Liver (tissue), 8 donors: ENCODE measurements at regions not wholly inside any gene's neighbourhood (a gene's known extent, or its start where the extent isn't known, plus 50 kb on each side); places are given as distances from the start of the nearest gene placed in this dataset.

Experiments
- DNase-seq: peaks from one replicate; pipeline ENCODE4 v3.0.0-alpha.2; 2017; ENCODE audit warnings: low spot score
- H3K27ac ChIP-seq, 2 donors: one replicate each; pipeline ENCODE4 v1.7.0; 2013; ENCODE audit warnings: inconsistent platforms in 2 of 2, low read length in 2 of 2, control low read depth in 1 of 2, low read depth in 1 of 2, mild to moderate bottlenecking in 1 of 2
- H3K27me3 ChIP-seq, 4 donors: one replicate each; pipeline versions ENCODE4 v1.6.1 to v1.7.0; 2013; ENCODE audit warnings: low read length in 3 of 4, inconsistent platforms in 1 of 4, mild to moderate bottlenecking in 1 of 4, moderate library complexity in 1 of 4; ENCODE audit not compliant: control insufficient read depth in 4 of 4, insufficient read depth in 4 of 4
- H3K36me3 ChIP-seq, 4 donors: one replicate each; pipeline versions ENCODE4 v1.6.1 to v1.7.0; 2013; ENCODE audit warnings: low read length in 3 of 4, mild to moderate bottlenecking in 3 of 4, low read depth in 1 of 4, moderate library complexity in 1 of 4; ENCODE audit not compliant: control insufficient read depth in 4 of 4, insufficient read depth in 3 of 4
- H3K4me1 ChIP-seq, 4 donors: one replicate each; pipeline versions ENCODE4 v1.6.1 to v1.7.0; 2013; ENCODE audit warnings: low read length in 3 of 4, mild to moderate bottlenecking in 3 of 4, moderate library complexity in 1 of 4; ENCODE audit not compliant: control insufficient read depth in 4 of 4, insufficient read depth in 4 of 4
- H3K4me3 ChIP-seq, 3 donors: one replicate each; pipeline versions ENCODE4 v1.6.1 to v1.7.0; 2013; ENCODE audit warnings: low read length in 3 of 3, control low read depth in 1 of 3, low read depth in 1 of 3, mild to moderate bottlenecking in 1 of 3
- H3K9ac ChIP-seq, 2 donors: one replicate each; pipeline ENCODE4 v1.7.0; 2013; ENCODE audit warnings: low read length in 2 of 2, mild to moderate bottlenecking in 2 of 2, moderate library complexity in 2 of 2, control low read depth in 1 of 2, low read depth in 1 of 2
- H3K9me3 ChIP-seq, 4 donors: one replicate each; pipeline versions ENCODE4 v1.6.1 to v1.7.0; 2013; ENCODE audit warnings: low read length in 3 of 4; ENCODE audit not compliant: control insufficient read depth in 4 of 4
- ATF3 ChIP-seq: IDR thresholded peaks from 2 replicates; pipeline ENCODE4 v1.6.1; 2016; ENCODE audit warnings: antibody characterized with exemption
- EGR1 ChIP-seq, 2 donors: IDR thresholded peaks; 2 replicates each; pipeline ENCODE4 v1.6.1; 2016 to 2018; ENCODE audit warnings: antibody characterized with exemption in 2 of 2, low read depth in 2 of 2
- FOXA1 ChIP-seq: IDR thresholded peaks from 2 replicates; pipeline ENCODE4 v1.6.1; 2016; ENCODE audit warnings: antibody characterized with exemption
- FOXA2 ChIP-seq: IDR thresholded peaks from 2 replicates; pipeline ENCODE4 v1.6.1; 2016; ENCODE audit warnings: antibody characterized with exemption
- GABPA ChIP-seq, 2 donors: IDR thresholded peaks in 1 of 2; conservative IDR thresholded peaks in 1 of 2; 2 replicates each; pipeline ENCODE4 v1.6.1; 2016; ENCODE audit warnings: antibody characterized with exemption in 2 of 2, mild to moderate bottlenecking in 1 of 2, moderate library complexity in 1 of 2
- HNF4A ChIP-seq, 2 donors: conservative IDR thresholded peaks; 2 replicates each; pipeline ENCODE4 v1.6.1; 2016; ENCODE audit warnings: antibody characterized with exemption in 2 of 2, mild to moderate bottlenecking in 2 of 2
- HNF4G ChIP-seq: IDR thresholded peaks from 2 replicates; pipeline ENCODE4 v1.6.1; 2016; ENCODE audit warnings: antibody characterized with exemption
- JUND ChIP-seq, 2 donors: IDR thresholded peaks; 2 replicates each; pipeline ENCODE4 v1.6.1; 2016; ENCODE audit warnings: antibody characterized with exemption in 2 of 2
- MAX ChIP-seq: IDR thresholded peaks from 2 replicates; pipeline ENCODE4 v1.6.1; 2016; ENCODE audit warnings: antibody characterized with exemption
- NR2F2 ChIP-seq: IDR thresholded peaks from 2 replicates; pipeline ENCODE4 v1.6.1; 2016; ENCODE audit warnings: antibody characterized with exemption
- RAD21 ChIP-seq, 2 donors: IDR thresholded peaks; 2 replicates each; pipeline ENCODE4 v1.6.1; 2016; ENCODE audit warnings: antibody characterized with exemption in 2 of 2, mild to moderate bottlenecking in 2 of 2
- SP1 ChIP-seq: IDR thresholded peaks from 2 replicates; pipeline ENCODE4 v1.6.1; 2018; ENCODE audit warnings: antibody characterized with exemption, mild to moderate bottlenecking
- TAF1 ChIP-seq: conservative IDR thresholded peaks from 2 replicates; pipeline ENCODE4 v1.6.1; 2016; ENCODE audit warnings: antibody characterized with exemption, mild to moderate bottlenecking
- YY1 ChIP-seq: IDR thresholded peaks from 2 replicates; pipeline ENCODE4 v1.6.1; 2016; ENCODE audit warnings: antibody characterized with exemption, mild to moderate bottlenecking
- ZBTB33 ChIP-seq: IDR thresholded peaks from 2 replicates; pipeline ENCODE4 v1.6.1; 2016; ENCODE audit warnings: antibody characterized with exemption
- WGBS: extraction: QIAGEN DNeasy Blood & Tissue Kit; methylation state at CpG from one replicate; pipeline ENCODE4 v1.1.7; 2013; 5-methylcytosine and 5-hydroxymethylcytosine counted together
- TF ChIP-seq, protein P1 (sequence below): IDR thresholded peaks from 2 replicates; pipeline ENCODE4 v1.6.1; 2016; ENCODE audit warnings: antibody characterized with exemption, mild to moderate bottlenecking
- TF ChIP-seq, protein P2 (sequence below): fragments of 150-350 bp; IDR thresholded peaks from 2 replicates; pipeline ENCODE4 v1.5.1; 2017; ENCODE audit warnings: improper control_type of control experiment, low read depth, low read length; ENCODE audit not compliant: missing input control
- donor health status: healthy.
- donor health status: healthy.
- donor health status: healthy.
- donor health status: healthy.
- donor health status: healthy.

DNA sequence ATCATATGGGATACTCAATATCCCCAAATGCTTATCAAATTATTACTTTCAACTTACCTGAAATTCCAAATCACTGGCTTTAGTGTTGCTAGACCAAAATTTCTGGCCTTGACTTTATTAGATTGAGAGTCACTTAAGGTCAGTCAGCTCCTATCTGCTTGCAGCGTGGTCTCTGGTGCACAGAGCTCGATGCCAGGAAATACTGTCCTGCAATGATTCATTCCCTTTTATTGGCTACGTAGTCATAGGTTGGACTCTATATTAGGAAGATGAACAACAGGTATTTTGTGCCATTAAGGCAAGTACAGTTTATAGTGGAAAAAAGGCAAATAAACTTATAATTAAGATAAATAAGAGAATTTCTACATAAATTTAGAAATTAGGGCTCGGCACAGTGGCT lies 378.6 kb upstream of the MCTP2 start:
- DNase-seq: no peak
- no peaks in the 10 kb centered on the region for H3K36me3 ChIP-seq
- H3K27me3 ChIP-seq: peaks cover 0 to 7% (median 0%) of the 10 kb centered on the region in 4 donors
- H3K4me1 ChIP-seq: no peaks in the 10 kb centered on the region
- H3K27ac ChIP-seq: no peak overlapping the region
- 74% methylated on average over 4 of the region's 4 CpGs for WGBS
- no peaks in the 10 kb centered on the region for H3K9me3 ChIP-seq
- TF ChIP-seq TAF1 (no peak), GABPA (IDR thresholded peaks at IDR 0.05 in 1 of 2, conservative IDR thresholded peaks at IDR 0.05 in 1 of 2) (no peak), HNF4G (no peak), ATF3 (no peak), ZBTB33 (no peak), SP1 (no peak), MAX (no peak), JUND (IDR thresholded peaks at IDR 0.05) (no peak), FOXA1 (no peak), RAD21 (IDR thresholded peaks at IDR 0.05) (no peak), YY1 (no peak), HNF4A (conservative IDR thresholded peaks at IDR 0.05) (no peak)
- TF ChIP-seq, protein P1, sequence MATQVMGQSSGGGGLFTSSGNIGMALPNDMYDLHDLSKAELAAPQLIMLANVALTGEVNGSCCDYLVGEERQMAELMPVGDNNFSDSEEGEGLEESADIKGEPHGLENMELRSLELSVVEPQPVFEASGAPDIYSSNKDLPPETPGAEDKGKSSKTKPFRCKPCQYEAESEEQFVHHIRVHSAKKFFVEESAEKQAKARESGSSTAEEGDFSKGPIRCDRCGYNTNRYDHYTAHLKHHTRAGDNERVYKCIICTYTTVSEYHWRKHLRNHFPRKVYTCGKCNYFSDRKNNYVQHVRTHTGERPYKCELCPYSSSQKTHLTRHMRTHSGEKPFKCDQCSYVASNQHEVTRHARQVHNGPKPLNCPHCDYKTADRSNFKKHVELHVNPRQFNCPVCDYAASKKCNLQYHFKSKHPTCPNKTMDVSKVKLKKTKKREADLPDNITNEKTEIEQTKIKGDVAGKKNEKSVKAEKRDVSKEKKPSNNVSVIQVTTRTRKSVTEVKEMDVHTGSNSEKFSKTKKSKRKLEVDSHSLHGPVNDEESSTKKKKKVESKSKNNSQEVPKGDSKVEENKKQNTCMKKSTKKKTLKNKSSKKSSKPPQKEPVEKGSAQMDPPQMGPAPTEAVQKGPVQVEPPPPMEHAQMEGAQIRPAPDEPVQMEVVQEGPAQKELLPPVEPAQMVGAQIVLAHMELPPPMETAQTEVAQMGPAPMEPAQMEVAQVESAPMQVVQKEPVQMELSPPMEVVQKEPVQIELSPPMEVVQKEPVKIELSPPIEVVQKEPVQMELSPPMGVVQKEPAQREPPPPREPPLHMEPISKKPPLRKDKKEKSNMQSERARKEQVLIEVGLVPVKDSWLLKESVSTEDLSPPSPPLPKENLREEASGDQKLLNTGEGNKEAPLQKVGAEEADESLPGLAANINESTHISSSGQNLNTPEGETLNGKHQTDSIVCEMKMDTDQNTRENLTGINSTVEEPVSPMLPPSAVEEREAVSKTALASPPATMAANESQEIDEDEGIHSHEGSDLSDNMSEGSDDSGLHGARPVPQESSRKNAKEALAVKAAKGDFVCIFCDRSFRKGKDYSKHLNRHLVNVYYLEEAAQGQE: no peak
- H3K9ac ChIP-seq: no peak overlapping the region
- no peak overlapping the region for H3K4me3 ChIP-seq

- 67% methylated on average over 1 of the region's 1 CpG for WGBS
- H3K9me3 ChIP-seq: no peaks in the 10 kb centered on the region
- DNase-seq: no peak
- TF ChIP-seq EGR1 (IDR thresholded peaks at IDR 0.05; ENCODE audit: low read depth in 2 of 2): no peak
- no peak for TF ChIP-seq ATF3
- TF ChIP-seq, protein P1: no peak
- no peak for TF ChIP-seq HNF4G
- no peak for TF ChIP-seq SP1
- TF ChIP-seq, protein P2, sequence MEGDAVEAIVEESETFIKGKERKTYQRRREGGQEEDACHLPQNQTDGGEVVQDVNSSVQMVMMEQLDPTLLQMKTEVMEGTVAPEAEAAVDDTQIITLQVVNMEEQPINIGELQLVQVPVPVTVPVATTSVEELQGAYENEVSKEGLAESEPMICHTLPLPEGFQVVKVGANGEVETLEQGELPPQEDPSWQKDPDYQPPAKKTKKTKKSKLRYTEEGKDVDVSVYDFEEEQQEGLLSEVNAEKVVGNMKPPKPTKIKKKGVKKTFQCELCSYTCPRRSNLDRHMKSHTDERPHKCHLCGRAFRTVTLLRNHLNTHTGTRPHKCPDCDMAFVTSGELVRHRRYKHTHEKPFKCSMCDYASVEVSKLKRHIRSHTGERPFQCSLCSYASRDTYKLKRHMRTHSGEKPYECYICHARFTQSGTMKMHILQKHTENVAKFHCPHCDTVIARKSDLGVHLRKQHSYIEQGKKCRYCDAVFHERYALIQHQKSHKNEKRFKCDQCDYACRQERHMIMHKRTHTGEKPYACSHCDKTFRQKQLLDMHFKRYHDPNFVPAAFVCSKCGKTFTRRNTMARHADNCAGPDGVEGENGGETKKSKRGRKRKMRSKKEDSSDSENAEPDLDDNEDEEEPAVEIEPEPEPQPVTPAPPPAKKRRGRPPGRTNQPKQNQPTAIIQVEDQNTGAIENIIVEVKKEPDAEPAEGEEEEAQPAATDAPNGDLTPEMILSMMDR: no peak
- no peak for TF ChIP-seq FOXA1
- TF ChIP-seq JUND (IDR thresholded peaks at IDR 0.05): no peak
- no peak for TF ChIP-seq MAX
- TF ChIP-seq RAD21 (IDR thresholded peaks at IDR 0.05): no peak
- no peak for TF ChIP-seq GABPA (IDR thresholded peaks at IDR 0.05 in 1 of 2, conservative IDR thresholded peaks at IDR 0.05 in 1 of 2)
- TF ChIP-seq TAF1: no peak
- TF ChIP-seq YY1: no peak
- TF ChIP-seq FOXA2: no peak
- no peak for TF ChIP-seq ZBTB33
- TF ChIP-seq HNF4A (conservative IDR thresholded peaks at IDR 0.05): no peak
- no peak for TF ChIP-seq NR2F2
Measured at GRCh38 chr15:93848490-93848889, 382.9 kb upstream of the MCTP2 start.

More at GRCh38 chr15:93848490-93848889, 382.9 kb upstream of the MCTP2 start:
- no peaks in the 10 kb centered on the region for H3K36me3 ChIP-seq
- H3K9ac ChIP-seq: no peak overlapping the region
- H3K27ac ChIP-seq: no peak overlapping the region
- no peaks in the 10 kb centered on the region for H3K4me1 ChIP-seq
- H3K4me3 ChIP-seq: no peak overlapping the region
- H3K27me3 ChIP-seq: peaks cover 0 to 2% (median 0%) of the 10 kb centered on the region in 4 donors
